ENCODE measurements at regions not wholly inside any gene's neighbourhood (a gene's known extent, or its start where the extent isn't known, plus 50 kb on each side); places are given as distances from the start of the nearest gene placed in this dataset.

GRCh38 chrY:7837046-7837445, 925.5 kb upstream of the AMELY start:
- Histone ChIP-seq H3K27ac (ENCODE audit: low read depth in 1 of 2, low read length in 2 of 2) (no peak overlapping the region), H3K9me3 (replicated peaks in 1 of 2; ENCODE audit: control insufficient read depth in 1 of 2, insufficient read depth in 1 of 2, low read length in 2 of 2) (no peaks in the 10 kb centered on the region), H3K4me3 (replicated peaks in 1 of 3; ENCODE audit: low read depth in 2 of 3, low read length in 3 of 3) (no peak overlapping the region), H3K4me2 (replicated peaks; ENCODE audit: extremely low read depth, low read length, poor library complexity, severe bottlenecking) (no peak overlapping the region), H3K79me2 (ENCODE audit: insufficient read depth, low read length) (no peaks in the 10 kb centered on the region), H3K36me3 (replicated peaks in 1 of 2; ENCODE audit: control insufficient read depth in 1 of 2, insufficient read depth in 2 of 2, low read length in 2 of 2) (no peaks in the 10 kb centered on the region), H3K9ac (ENCODE audit: insufficient read depth, low read length, poor library complexity, severe bottlenecking) (no peak overlapping the region), H3K4me1 (ENCODE audit: control insufficient read depth in 1 of 2, insufficient read depth in 2 of 2, low read length in 2 of 2) (no peaks in the 10 kb centered on the region), H4K20me1 (ENCODE audit: insufficient read depth, low read length) (no peaks in the 10 kb centered on the region), H3K27me3 (ENCODE audit: control insufficient read depth in 2 of 2, insufficient read depth in 2 of 2, low read length in 2 of 2) (no peaks in the 10 kb centered on the region), H2AFZ (ENCODE audit: insufficient read depth, low read depth, low read length, poor library complexity, severe bottlenecking) (no peak overlapping the region)
- DNase-seq, result no peak
- H3K9me3 Mint-ChIP-seq, result no peaks in the 10 kb centered on the region
- no peak overlapping the region for H3K4me3 Mint-ChIP-seq
- TF ChIP-seq CTCF (IDR thresholded peaks at IDR 0.05), result no peak
- H3K4me1 Mint-ChIP-seq, result peaks cover 2% of the 10 kb centered on the region
- H3K27ac Mint-ChIP-seq, result no peak overlapping the region
- 0% methylated on average over 3 of the region's 7 CpGs for WGBS (ENCODE audit: insufficient coverage)
- intact Hi-C loops (cut with micrococcal nuclease), result no loop called here
- no peaks in the 10 kb centered on the region for H3K36me3 Mint-ChIP-seq
- H3K27me3 Mint-ChIP-seq (ENCODE audit: low read depth in 3 of 3), result peaks cover 0 to 7% (median 0%) of the 10 kb centered on the region in 3 donors

GRCh38 chrY:7836366-7836765, 924.8 kb upstream of the AMELY start:
- H3K36me3 Mint-ChIP-seq, result no peaks in the 10 kb centered on the region
- Histone ChIP-seq H3K4me3 (replicated peaks in 1 of 3; ENCODE audit: low read depth in 2 of 3, low read length in 3 of 3) (no peak overlapping the region), H3K36me3 (replicated peaks in 1 of 2; ENCODE audit: control insufficient read depth in 1 of 2, insufficient read depth in 2 of 2, low read length in 2 of 2) (no peaks in the 10 kb centered on the region), H3K4me1 (ENCODE audit: control insufficient read depth in 1 of 2, insufficient read depth in 2 of 2, low read length in 2 of 2) (no peaks in the 10 kb centered on the region), H3K27ac (ENCODE audit: low read depth in 1 of 2, low read length in 2 of 2) (no peak overlapping the region), H3K79me2 (ENCODE audit: insufficient read depth, low read length) (no peaks in the 10 kb centered on the region), H3K9ac (ENCODE audit: insufficient read depth, low read length, poor library complexity, severe bottlenecking) (no peak overlapping the region), H2AFZ (ENCODE audit: insufficient read depth, low read depth, low read length, poor library complexity, severe bottlenecking) (no peak overlapping the region), H3K27me3 (ENCODE audit: control insufficient read depth in 2 of 2, insufficient read depth in 2 of 2, low read length in 2 of 2) (no peaks in the 10 kb centered on the region), H3K4me2 (replicated peaks; ENCODE audit: extremely low read depth, low read length, poor library complexity, severe bottlenecking) (no peak overlapping the region), H4K20me1 (ENCODE audit: insufficient read depth, low read length) (no peaks in the 10 kb centered on the region), H3K9me3 (replicated peaks in 1 of 2; ENCODE audit: control insufficient read depth in 1 of 2, insufficient read depth in 1 of 2, low read length in 2 of 2) (no peaks in the 10 kb centered on the region)
- H3K4me3 Mint-ChIP-seq, result no peak overlapping the region
- no peaks in the 10 kb centered on the region for H3K9me3 Mint-ChIP-seq
- no peak for TF ChIP-seq CTCF (IDR thresholded peaks at IDR 0.05)
- intact Hi-C loops (cut with micrococcal nuclease), result no loop called here
- peaks cover 2% of the 10 kb centered on the region for H3K4me1 Mint-ChIP-seq
- whole genome bisulfite sequencing (ENCODE audit: insufficient coverage), result 100% methylated on average over 1 of the region's 2 CpGs
- DNase-seq, result no peak
- H3K27me3 Mint-ChIP-seq (ENCODE audit: low read depth in 3 of 3), result peaks cover 0 to 7% (median 0%) of the 10 kb centered on the region in 3 donors
- no peak overlapping the region for H3K27ac Mint-ChIP-seq

Data from CD14-positive monocyte (primary cell).